ENCODE measurements at regions not wholly inside any gene's neighbourhood (a gene's known extent, or its start where the extent isn't known, plus 50 kb on each side); places are given as distances from the start of the nearest gene placed in this dataset.

GRCh38 chr18:43760010-43760409, 482.7 kb upstream of the SYT4 start:
- H3K27me3 ChIP-seq (replicated peaks): no peaks in the 10 kb centered on the region
- TF ChIP-seq CTCF (IDR thresholded peaks at IDR 0.05; ENCODE audit: low read depth, low read length, missing control alignments): no peak
- no peak overlapping the region for H3K27ac ChIP-seq
- in situ Hi-C loops (cut with HindIII; ENCODE audit: low pct_ligation_motif_present, low sequenced_read_pairs): no loop called here
- no peak overlapping the region for H3K4me3 ChIP-seq (ENCODE audit: low read depth, low read length)
- H3K36me3 ChIP-seq (replicated peaks): no peaks in the 10 kb centered on the region
- DNase-seq: no peak

GRCh38 chr18:43772907-43773306, 495.6 kb upstream of the SYT4 start:
- in situ Hi-C loops (cut with HindIII; ENCODE audit: low pct_ligation_motif_present, low sequenced_read_pairs): no loop called here
- TF ChIP-seq CTCF (IDR thresholded peaks at IDR 0.05; ENCODE audit: low read depth, low read length, missing control alignments): no peak
- no peak for DNase-seq
- Histone ChIP-seq H3K4me3 (ENCODE audit: low read depth, low read length) (no peak overlapping the region), H3K36me3 (replicated peaks) (no peaks in the 10 kb centered on the region), H3K27me3 (replicated peaks) (no peaks in the 10 kb centered on the region), H3K27ac (no peak overlapping the region)

- H3K27ac ChIP-seq: no peak overlapping the region
- in situ Hi-C loops (cut with HindIII; ENCODE audit: low pct_ligation_motif_present, low sequenced_read_pairs): no loop called here
- TF ChIP-seq CTCF (IDR thresholded peaks at IDR 0.05; ENCODE audit: low read depth, low read length, missing control alignments): no peak
- no peaks in the 10 kb centered on the region for H3K36me3 ChIP-seq (replicated peaks)
- H3K4me3 ChIP-seq (ENCODE audit: low read depth, low read length): no peak overlapping the region
- DNase-seq: no peak
- no peaks in the 10 kb centered on the region for H3K27me3 ChIP-seq (replicated peaks)
Observed at GRCh38 chr18:43774497-43774896, 497.2 kb upstream of the SYT4 start.

- in situ Hi-C loops (cut with HindIII; ENCODE audit: low pct_ligation_motif_present, low sequenced_read_pairs): no loop called here
- H3K4me3 ChIP-seq (ENCODE audit: low read depth, low read length): no peak overlapping the region
- H3K27me3 ChIP-seq (replicated peaks): no peaks in the 10 kb centered on the region
- no peak for DNase-seq
- no peaks in the 10 kb centered on the region for H3K36me3 ChIP-seq (replicated peaks)
- TF ChIP-seq CTCF (IDR thresholded peaks at IDR 0.05; ENCODE audit: low read depth, low read length, missing control alignments): no peak
- H3K27ac ChIP-seq: no peak overlapping the region
Observed at GRCh38 chr18:43775591-43775990, 498.3 kb upstream of the SYT4 start.

GRCh38 chr18:43776997-43777396, 499.7 kb upstream of the SYT4 start:
- DNase-seq: no peak
- Histone ChIP-seq H3K27me3 (replicated peaks) (no peaks in the 10 kb centered on the region), H3K4me3 (ENCODE audit: low read depth, low read length) (no peak overlapping the region), H3K27ac (no peak overlapping the region), H3K36me3 (replicated peaks) (no peaks in the 10 kb centered on the region)
- in situ Hi-C loops (cut with HindIII; ENCODE audit: low pct_ligation_motif_present, low sequenced_read_pairs): no loop called here
- TF ChIP-seq CTCF (IDR thresholded peaks at IDR 0.05; ENCODE audit: low read depth, low read length, missing control alignments): no peak

GRCh38 chr18:43777636-43778304, 500.5 kb upstream of the SYT4 start:
- H3K4me3 ChIP-seq (ENCODE audit: low read depth, low read length): no peak overlapping the region
- no peak for TF ChIP-seq CTCF (IDR thresholded peaks at IDR 0.05; ENCODE audit: low read depth, low read length, missing control alignments)
- DNase-seq: no peak
- in situ Hi-C loops (cut with HindIII; ENCODE audit: low pct_ligation_motif_present, low sequenced_read_pairs): no loop called here
- H3K27me3 ChIP-seq (replicated peaks): no peaks in the 10 kb centered on the region
- no peak overlapping the region for H3K27ac ChIP-seq
- H3K36me3 ChIP-seq (replicated peaks): no peaks in the 10 kb centered on the region

Data from brain microvascular endothelial cell (primary cell).